Liver (tissue), 3 donors: ENCODE measurements at regions not wholly inside any gene's neighbourhood (a gene's known extent, or its start where the extent isn't known, plus 50 kb on each side); places are given as distances from the start of the nearest gene placed in this dataset.
"Not testable (repeated sequence)": the region's sequence is repeated elsewhere in the genome, so short reads cannot be mapped to it uniquely, and the experiment has no call there.

Experiments used
- CTCF ChIP-seq: fragments of 150-350 bp; IDR thresholded peaks from 2 replicates; pipeline ENCODE4 v1.5.1; 2017; ENCODE audit warnings: improper control_type of control experiment, low read depth, low read length; ENCODE audit not compliant: missing input control
- FOXA1 ChIP-seq: IDR thresholded peaks from 2 replicates; pipeline ENCODE4 v1.6.1; 2016; ENCODE audit warnings: antibody characterized with exemption
- GABPA ChIP-seq, 2 donors: IDR thresholded peaks in 1 of 2; conservative IDR thresholded peaks in 1 of 2; 2 replicates each; pipeline ENCODE4 v1.6.1; 2016; ENCODE audit warnings: antibody characterized with exemption in 2 of 2, mild to moderate bottlenecking in 1 of 2, moderate library complexity in 1 of 2
- HNF4G ChIP-seq: IDR thresholded peaks from 2 replicates; pipeline ENCODE4 v1.6.1; 2016; ENCODE audit warnings: antibody characterized with exemption
- RAD21 ChIP-seq, 2 donors: IDR thresholded peaks; 2 replicates each; pipeline ENCODE4 v1.6.1; 2016; ENCODE audit warnings: antibody characterized with exemption in 2 of 2, mild to moderate bottlenecking in 2 of 2
- SP1 ChIP-seq: IDR thresholded peaks from 2 replicates; pipeline ENCODE4 v1.6.1; 2018; ENCODE audit warnings: antibody characterized with exemption, mild to moderate bottlenecking
- YY1 ChIP-seq: IDR thresholded peaks from 2 replicates; pipeline ENCODE4 v1.6.1; 2016; ENCODE audit warnings: antibody characterized with exemption, mild to moderate bottlenecking
- ZBTB33 ChIP-seq: IDR thresholded peaks from 2 replicates; pipeline ENCODE4 v1.6.1; 2016; ENCODE audit warnings: antibody characterized with exemption
- donor health status: healthy.
- donor health status: healthy.

- TF ChIP-seq YY1; ZBTB33; CTCF; HNF4G; SP1; GABPA (IDR thresholded peaks at IDR 0.05 in 1 of 2, conservative IDR thresholded peaks at IDR 0.05 in 1 of 2); FOXA1; RAD21 (IDR thresholded peaks at IDR 0.05): not testable (repeated sequence)
These were observed 444.3 kb upstream of the AMELY start for GRCh38 chrY:7355891-7356290.
